Adrenal gland (tissue), 5 donors: ENCODE measurements at regions not wholly inside any gene's neighbourhood (a gene's known extent, or its start where the extent isn't known, plus 50 kb on each side); places are given as distances from the start of the nearest gene placed in this dataset.

Experiments used
- POLR2A ChIP-seq, 2 donors: fragments of 450-650 bp; IDR thresholded peaks; one replicate each; pipeline ENCODE4 v1.6.1; 2017; ENCODE audit warnings: antibody characterized with exemption in 2 of 2, mild to moderate bottlenecking in 2 of 2, moderate library complexity in 1 of 2
- TF ChIP-seq, protein P1 (sequence below), 6 experiments: fragments of 450-650 bp in 4 of 6; fragments of 200-600 bp in 2 of 6; sonication (generic) in 1 of 6; IDR thresholded peaks; 1 replicate in 5 of 6; 2 replicates in 1 of 6; pipeline versions ENCODE4 v1.5.1 to v1.8.0; 2016 to 2021; ENCODE audit warnings: antibody characterized with exemption in 6 of 6, mild to moderate bottlenecking in 2 of 6, moderate library complexity in 1 of 6
- donor health status: DM: no; HTN: no; CAD: no.

GRCh38 chr16:26809461-26809860 lies 257.3 kb upstream of the C16orf82 start:
- TF ChIP-seq, protein P1, sequence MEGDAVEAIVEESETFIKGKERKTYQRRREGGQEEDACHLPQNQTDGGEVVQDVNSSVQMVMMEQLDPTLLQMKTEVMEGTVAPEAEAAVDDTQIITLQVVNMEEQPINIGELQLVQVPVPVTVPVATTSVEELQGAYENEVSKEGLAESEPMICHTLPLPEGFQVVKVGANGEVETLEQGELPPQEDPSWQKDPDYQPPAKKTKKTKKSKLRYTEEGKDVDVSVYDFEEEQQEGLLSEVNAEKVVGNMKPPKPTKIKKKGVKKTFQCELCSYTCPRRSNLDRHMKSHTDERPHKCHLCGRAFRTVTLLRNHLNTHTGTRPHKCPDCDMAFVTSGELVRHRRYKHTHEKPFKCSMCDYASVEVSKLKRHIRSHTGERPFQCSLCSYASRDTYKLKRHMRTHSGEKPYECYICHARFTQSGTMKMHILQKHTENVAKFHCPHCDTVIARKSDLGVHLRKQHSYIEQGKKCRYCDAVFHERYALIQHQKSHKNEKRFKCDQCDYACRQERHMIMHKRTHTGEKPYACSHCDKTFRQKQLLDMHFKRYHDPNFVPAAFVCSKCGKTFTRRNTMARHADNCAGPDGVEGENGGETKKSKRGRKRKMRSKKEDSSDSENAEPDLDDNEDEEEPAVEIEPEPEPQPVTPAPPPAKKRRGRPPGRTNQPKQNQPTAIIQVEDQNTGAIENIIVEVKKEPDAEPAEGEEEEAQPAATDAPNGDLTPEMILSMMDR (IDR thresholded peaks at IDR 0.05): no peak
- no peak for TF ChIP-seq POLR2A (IDR thresholded peaks at IDR 0.05)
